GM23338 (cell line): ENCODE measurements at regions not wholly inside any gene's neighbourhood (a gene's known extent, or its start where the extent isn't known, plus 50 kb on each side); places are given as distances from the start of the nearest gene placed in this dataset.

Source experiments
- CTCF ChIP-seq, 2 experiments: fragments of 200-600 bp in 1 of 2; sonication (generic) in 1 of 2; conservative IDR thresholded peaks; 2 replicates each; pipeline versions ENCODE4 v1.5.1 to v1.6.1; 2016 to 2017; ENCODE audit warnings: antibody characterized with exemption in 2 of 2, low read depth in 2 of 2, mild to moderate bottlenecking in 2 of 2, moderate library complexity in 1 of 2
- EZH2 ChIP-seq: fragments of 200-600 bp; sonication (generic); IDR thresholded peaks from one replicate; pipeline ENCODE4 v1.8.0; 2017; ENCODE audit warnings: antibody characterized with exemption, mild to moderate bottlenecking, low read depth; ENCODE audit not compliant: unreplicated experiment
- EZH2phosphoT487 ChIP-seq: fragments of 200-600 bp; sonication (generic); IDR thresholded peaks from one replicate; pipeline ENCODE4 v1.8.1; 2018; ENCODE audit warnings: antibody characterized with exemption; ENCODE audit not compliant: unreplicated experiment
- JUNB ChIP-seq: IDR thresholded peaks from one replicate; pipeline ENCODE4 v1.6.1; 2016; ENCODE audit warnings: antibody characterized with exemption; ENCODE audit not compliant: unreplicated experiment
- REST ChIP-seq: IDR thresholded peaks from one replicate; pipeline ENCODE4 v1.6.1; 2018; ENCODE audit warnings: antibody characterized with exemption; ENCODE audit not compliant: unreplicated experiment
- STAT1 ChIP-seq: IDR thresholded peaks from one replicate; pipeline ENCODE4 v1.6.1; 2016; ENCODE audit warnings: antibody characterized with exemption; ENCODE audit not compliant: unreplicated experiment
- ZNF114 ChIP-seq: fragments of 250-450 bp; sonication (Bioruptor Pico); IDR thresholded peaks from 2 replicates; pipeline ENCODE4 v1.5.0; 2020; ENCODE audit warnings: mild to moderate bottlenecking, moderate library complexity

- no peak for TF ChIP-seq CTCF (conservative IDR thresholded peaks at IDR 0.05; ENCODE audit: low read depth in 2 of 2)
- TF ChIP-seq REST: no peak
- no peak for TF ChIP-seq JUNB
- TF ChIP-seq EZH2phosphoT487: no peak
- TF ChIP-seq STAT1: no peak
- TF ChIP-seq ZNF114 (CRISPR knock-in tag): no peak
- TF ChIP-seq EZH2: no peak
Observed at GRCh38 chr4:181807771-181808170, 435.4 kb upstream of the TENM3 start.
